Liver (tissue), 7 donors: ENCODE measurements at regions not wholly inside any gene's neighbourhood (a gene's known extent, or its start where the extent isn't known, plus 50 kb on each side); places are given as distances from the start of the nearest gene placed in this dataset.

Source experiments
- DNase-seq: peaks from one replicate; pipeline ENCODE4 v3.0.0-alpha.2; 2017; ENCODE audit warnings: low spot score
- H3K27ac ChIP-seq, 2 donors: one replicate each; pipeline ENCODE4 v1.7.0; 2013; ENCODE audit warnings: inconsistent platforms in 2 of 2, low read length in 2 of 2, control low read depth in 1 of 2, low read depth in 1 of 2, mild to moderate bottlenecking in 1 of 2
- H3K27me3 ChIP-seq, 4 donors: one replicate each; pipeline versions ENCODE4 v1.6.1 to v1.7.0; 2013; ENCODE audit warnings: low read length in 3 of 4, inconsistent platforms in 1 of 4, mild to moderate bottlenecking in 1 of 4, moderate library complexity in 1 of 4; ENCODE audit not compliant: control insufficient read depth in 4 of 4, insufficient read depth in 4 of 4
- H3K36me3 ChIP-seq, 4 donors: one replicate each; pipeline versions ENCODE4 v1.6.1 to v1.7.0; 2013; ENCODE audit warnings: low read length in 3 of 4, mild to moderate bottlenecking in 3 of 4, low read depth in 1 of 4, moderate library complexity in 1 of 4; ENCODE audit not compliant: control insufficient read depth in 4 of 4, insufficient read depth in 3 of 4
- H3K4me1 ChIP-seq, 4 donors: one replicate each; pipeline versions ENCODE4 v1.6.1 to v1.7.0; 2013; ENCODE audit warnings: low read length in 3 of 4, mild to moderate bottlenecking in 3 of 4, moderate library complexity in 1 of 4; ENCODE audit not compliant: control insufficient read depth in 4 of 4, insufficient read depth in 4 of 4
- H3K4me3 ChIP-seq, 3 donors: one replicate each; pipeline versions ENCODE4 v1.6.1 to v1.7.0; 2013; ENCODE audit warnings: low read length in 3 of 3, control low read depth in 1 of 3, low read depth in 1 of 3, mild to moderate bottlenecking in 1 of 3
- H3K9ac ChIP-seq, 2 donors: one replicate each; pipeline ENCODE4 v1.7.0; 2013; ENCODE audit warnings: low read length in 2 of 2, mild to moderate bottlenecking in 2 of 2, moderate library complexity in 2 of 2, control low read depth in 1 of 2, low read depth in 1 of 2
- H3K9me3 ChIP-seq, 4 donors: one replicate each; pipeline versions ENCODE4 v1.6.1 to v1.7.0; 2013; ENCODE audit warnings: low read length in 3 of 4; ENCODE audit not compliant: control insufficient read depth in 4 of 4
- EGR1 ChIP-seq, 2 donors: IDR thresholded peaks; 2 replicates each; pipeline ENCODE4 v1.6.1; 2016 to 2018; ENCODE audit warnings: antibody characterized with exemption in 2 of 2, low read depth in 2 of 2
- FOXA1 ChIP-seq: IDR thresholded peaks from 2 replicates; pipeline ENCODE4 v1.6.1; 2016; ENCODE audit warnings: antibody characterized with exemption
- FOXA2 ChIP-seq: IDR thresholded peaks from 2 replicates; pipeline ENCODE4 v1.6.1; 2016; ENCODE audit warnings: antibody characterized with exemption
- HNF4G ChIP-seq: IDR thresholded peaks from 2 replicates; pipeline ENCODE4 v1.6.1; 2016; ENCODE audit warnings: antibody characterized with exemption
- JUND ChIP-seq, 2 donors: IDR thresholded peaks; 2 replicates each; pipeline ENCODE4 v1.6.1; 2016; ENCODE audit warnings: antibody characterized with exemption in 2 of 2
- NR2F2 ChIP-seq: IDR thresholded peaks from 2 replicates; pipeline ENCODE4 v1.6.1; 2016; ENCODE audit warnings: antibody characterized with exemption
- RAD21 ChIP-seq, 2 donors: IDR thresholded peaks; 2 replicates each; pipeline ENCODE4 v1.6.1; 2016; ENCODE audit warnings: antibody characterized with exemption in 2 of 2, mild to moderate bottlenecking in 2 of 2
- RXRA ChIP-seq, 2 donors: IDR thresholded peaks; 2 replicates each; pipeline ENCODE4 v1.6.1; 2017 to 2018; ENCODE audit warnings: antibody characterized with exemption in 2 of 2, mild to moderate bottlenecking in 1 of 2
- TAF1 ChIP-seq: conservative IDR thresholded peaks from 2 replicates; pipeline ENCODE4 v1.6.1; 2016; ENCODE audit warnings: antibody characterized with exemption, mild to moderate bottlenecking
- YY1 ChIP-seq: IDR thresholded peaks from 2 replicates; pipeline ENCODE4 v1.6.1; 2016; ENCODE audit warnings: antibody characterized with exemption, mild to moderate bottlenecking
- ZBTB33 ChIP-seq: IDR thresholded peaks from 2 replicates; pipeline ENCODE4 v1.6.1; 2016; ENCODE audit warnings: antibody characterized with exemption
- WGBS: extraction: QIAGEN DNeasy Blood & Tissue Kit; methylation state at CpG from one replicate; pipeline ENCODE4 v1.1.7; 2013; 5-methylcytosine and 5-hydroxymethylcytosine counted together
- TF ChIP-seq, protein P1 (sequence below): IDR thresholded peaks from 2 replicates; pipeline ENCODE4 v1.6.1; 2016; ENCODE audit warnings: antibody characterized with exemption, mild to moderate bottlenecking
- TF ChIP-seq, protein P2 (sequence below): IDR thresholded peaks from 2 replicates; pipeline ENCODE4 v1.6.1; 2016; ENCODE audit warnings: antibody characterized with exemption
- TF ChIP-seq, protein P3 (sequence below): IDR thresholded peaks from 2 replicates; pipeline ENCODE4 v1.6.1; 2016; ENCODE audit warnings: antibody characterized with exemption
- donor health status: healthy.
- donor health status: healthy.
- donor health status: healthy.
- donor health status: healthy.

DNA sequence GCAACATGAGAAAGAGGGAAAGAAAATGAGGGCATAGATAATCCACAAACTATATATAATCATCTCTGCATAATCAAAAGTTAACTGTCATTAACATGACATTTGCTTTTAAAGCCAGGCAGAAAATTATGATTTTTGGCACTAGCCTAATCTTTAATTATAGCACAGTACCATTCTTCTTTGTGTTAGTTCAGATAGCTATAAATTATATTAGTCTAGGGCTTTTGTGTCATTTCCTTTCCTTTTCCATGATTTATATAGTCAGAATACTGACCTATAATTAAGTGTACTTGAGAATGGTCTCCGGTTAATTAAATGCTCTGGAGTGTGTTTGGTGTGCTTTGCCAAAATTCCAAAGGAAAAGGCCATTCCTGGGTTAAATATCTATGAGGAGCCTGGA, 441.9 kb upstream of the THRB start (continued):
- TF ChIP-seq, protein P1, sequence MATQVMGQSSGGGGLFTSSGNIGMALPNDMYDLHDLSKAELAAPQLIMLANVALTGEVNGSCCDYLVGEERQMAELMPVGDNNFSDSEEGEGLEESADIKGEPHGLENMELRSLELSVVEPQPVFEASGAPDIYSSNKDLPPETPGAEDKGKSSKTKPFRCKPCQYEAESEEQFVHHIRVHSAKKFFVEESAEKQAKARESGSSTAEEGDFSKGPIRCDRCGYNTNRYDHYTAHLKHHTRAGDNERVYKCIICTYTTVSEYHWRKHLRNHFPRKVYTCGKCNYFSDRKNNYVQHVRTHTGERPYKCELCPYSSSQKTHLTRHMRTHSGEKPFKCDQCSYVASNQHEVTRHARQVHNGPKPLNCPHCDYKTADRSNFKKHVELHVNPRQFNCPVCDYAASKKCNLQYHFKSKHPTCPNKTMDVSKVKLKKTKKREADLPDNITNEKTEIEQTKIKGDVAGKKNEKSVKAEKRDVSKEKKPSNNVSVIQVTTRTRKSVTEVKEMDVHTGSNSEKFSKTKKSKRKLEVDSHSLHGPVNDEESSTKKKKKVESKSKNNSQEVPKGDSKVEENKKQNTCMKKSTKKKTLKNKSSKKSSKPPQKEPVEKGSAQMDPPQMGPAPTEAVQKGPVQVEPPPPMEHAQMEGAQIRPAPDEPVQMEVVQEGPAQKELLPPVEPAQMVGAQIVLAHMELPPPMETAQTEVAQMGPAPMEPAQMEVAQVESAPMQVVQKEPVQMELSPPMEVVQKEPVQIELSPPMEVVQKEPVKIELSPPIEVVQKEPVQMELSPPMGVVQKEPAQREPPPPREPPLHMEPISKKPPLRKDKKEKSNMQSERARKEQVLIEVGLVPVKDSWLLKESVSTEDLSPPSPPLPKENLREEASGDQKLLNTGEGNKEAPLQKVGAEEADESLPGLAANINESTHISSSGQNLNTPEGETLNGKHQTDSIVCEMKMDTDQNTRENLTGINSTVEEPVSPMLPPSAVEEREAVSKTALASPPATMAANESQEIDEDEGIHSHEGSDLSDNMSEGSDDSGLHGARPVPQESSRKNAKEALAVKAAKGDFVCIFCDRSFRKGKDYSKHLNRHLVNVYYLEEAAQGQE, result no peak
- TF ChIP-seq YY1 (no peak), TAF1 (no peak), RXRA (IDR thresholded peaks at IDR 0.05) (no peak), FOXA2 (no peak), RAD21 (IDR thresholded peaks at IDR 0.05) (no peak), EGR1 (IDR thresholded peaks at IDR 0.05; ENCODE audit: low read depth in 2 of 2) (no peak)
- TF ChIP-seq, protein P2, sequence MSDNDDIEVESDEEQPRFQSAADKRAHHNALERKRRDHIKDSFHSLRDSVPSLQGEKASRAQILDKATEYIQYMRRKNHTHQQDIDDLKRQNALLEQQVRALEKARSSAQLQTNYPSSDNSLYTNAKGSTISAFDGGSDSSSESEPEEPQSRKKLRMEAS, result no peak
- TF ChIP-seq, protein P3, sequence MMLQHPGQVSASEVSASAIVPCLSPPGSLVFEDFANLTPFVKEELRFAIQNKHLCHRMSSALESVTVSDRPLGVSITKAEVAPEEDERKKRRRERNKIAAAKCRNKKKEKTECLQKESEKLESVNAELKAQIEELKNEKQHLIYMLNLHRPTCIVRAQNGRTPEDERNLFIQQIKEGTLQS, result no peak

GRCh38 chr3:24937228-24937627, 442.6 kb upstream of the THRB start:
- H3K27ac ChIP-seq, result no peak overlapping the region
- WGBS, result 79% methylated on average over 5 of the region's 5 CpGs
- H3K4me1 ChIP-seq, result no peaks in the 10 kb centered on the region
- H3K9me3 ChIP-seq, result no peaks in the 10 kb centered on the region
- H3K4me3 ChIP-seq, result no peak overlapping the region
- no peak for TF ChIP-seq NR2F2
- TF ChIP-seq, protein P3, result no peak
- no peak for TF ChIP-seq TAF1
- no peak for TF ChIP-seq ZBTB33
- no peak for TF ChIP-seq RAD21 (IDR thresholded peaks at IDR 0.05)
- no peak for TF ChIP-seq RXRA (IDR thresholded peaks at IDR 0.05)
- TF ChIP-seq, protein P2, result no peak
- TF ChIP-seq YY1, result no peak
- no peak for TF ChIP-seq HNF4G
- no peak for TF ChIP-seq FOXA1
- TF ChIP-seq EGR1 (IDR thresholded peaks at IDR 0.05; ENCODE audit: low read depth in 2 of 2), result no peak
- TF ChIP-seq, protein P1, result no peak
- TF ChIP-seq JUND (IDR thresholded peaks at IDR 0.05), result no peak
- DNase-seq, result no peak
- no peaks in the 10 kb centered on the region for H3K27me3 ChIP-seq
- no peak overlapping the region for H3K9ac ChIP-seq
- H3K36me3 ChIP-seq, result no peaks in the 10 kb centered on the region
